Lower leg skin (tissue), 3 donors: ENCODE measurements at regions not wholly inside any gene's neighbourhood (a gene's known extent, or its start where the extent isn't known, plus 50 kb on each side); places are given as distances from the start of the nearest gene placed in this dataset.

Experiments
- POLR2A ChIP-seq, 2 donors: fragments of 450-650 bp; IDR thresholded peaks; one replicate each; pipeline ENCODE4 v1.6.1; 2016 to 2017; ENCODE audit warnings: antibody characterized with exemption in 2 of 2, mild to moderate bottlenecking in 1 of 2, moderate library complexity in 1 of 2
- TF ChIP-seq, protein P1 (sequence below), 3 donors: fragments of 450-650 bp; IDR thresholded peaks; one replicate each; pipeline ENCODE4 v1.5.1; 2016; ENCODE audit warnings: antibody characterized with exemption in 3 of 3, mild to moderate bottlenecking in 3 of 3, moderate library complexity in 2 of 3

DNA sequence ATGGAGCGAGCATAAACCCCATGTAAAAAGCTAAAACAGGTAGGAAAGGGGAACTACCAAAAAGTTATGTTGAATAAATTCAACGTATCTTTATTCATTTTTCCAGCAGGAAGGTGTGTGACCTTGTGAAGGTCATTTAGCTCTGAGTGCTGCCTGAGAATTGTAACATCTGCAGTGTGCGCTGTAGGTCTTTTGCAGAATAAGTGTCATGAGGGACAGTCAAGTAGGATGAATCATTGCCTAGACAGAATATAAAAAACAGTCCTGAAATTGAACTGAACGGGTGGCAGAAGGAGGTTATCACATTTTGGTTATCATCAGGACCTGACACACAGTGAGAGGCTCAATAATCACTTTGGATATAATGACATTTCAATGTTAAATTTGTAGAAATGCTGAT is 334.8 kb upstream of the NOVA1 start:
- TF ChIP-seq, protein P1, sequence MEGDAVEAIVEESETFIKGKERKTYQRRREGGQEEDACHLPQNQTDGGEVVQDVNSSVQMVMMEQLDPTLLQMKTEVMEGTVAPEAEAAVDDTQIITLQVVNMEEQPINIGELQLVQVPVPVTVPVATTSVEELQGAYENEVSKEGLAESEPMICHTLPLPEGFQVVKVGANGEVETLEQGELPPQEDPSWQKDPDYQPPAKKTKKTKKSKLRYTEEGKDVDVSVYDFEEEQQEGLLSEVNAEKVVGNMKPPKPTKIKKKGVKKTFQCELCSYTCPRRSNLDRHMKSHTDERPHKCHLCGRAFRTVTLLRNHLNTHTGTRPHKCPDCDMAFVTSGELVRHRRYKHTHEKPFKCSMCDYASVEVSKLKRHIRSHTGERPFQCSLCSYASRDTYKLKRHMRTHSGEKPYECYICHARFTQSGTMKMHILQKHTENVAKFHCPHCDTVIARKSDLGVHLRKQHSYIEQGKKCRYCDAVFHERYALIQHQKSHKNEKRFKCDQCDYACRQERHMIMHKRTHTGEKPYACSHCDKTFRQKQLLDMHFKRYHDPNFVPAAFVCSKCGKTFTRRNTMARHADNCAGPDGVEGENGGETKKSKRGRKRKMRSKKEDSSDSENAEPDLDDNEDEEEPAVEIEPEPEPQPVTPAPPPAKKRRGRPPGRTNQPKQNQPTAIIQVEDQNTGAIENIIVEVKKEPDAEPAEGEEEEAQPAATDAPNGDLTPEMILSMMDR (IDR thresholded peaks at IDR 0.05): no peak
- no peak for TF ChIP-seq POLR2A (IDR thresholded peaks at IDR 0.05)
